SH-SY5Y (cell line): ENCODE measurements at regions not wholly inside any gene's neighbourhood (a gene's known extent, or its start where the extent isn't known, plus 50 kb on each side); places are given as distances from the start of the nearest gene placed in this dataset.

Source experiments
- GATA2 ChIP-seq: IDR thresholded peaks from 2 replicates; pipeline ENCODE4 v1.6.1; 2011; ENCODE audit warnings: mild to moderate bottlenecking, low read depth, low read length
- GATA3 ChIP-seq: IDR thresholded peaks from 2 replicates; pipeline ENCODE4 v1.6.1; 2011; ENCODE audit warnings: low read depth, mild to moderate bottlenecking, low read length, moderate library complexity

- TF ChIP-seq GATA2 (no peak), GATA3 (no peak)
Measured at GRCh38 chr12:85672436-85672835, 163.8 kb downstream of the RASSF9 start.
